ENCODE measurements at regions not wholly inside any gene's neighbourhood (a gene's known extent, or its start where the extent isn't known, plus 50 kb on each side); places are given as distances from the start of the nearest gene placed in this dataset.

GRCh38 chr12:88955531-88955930 lies 375.3 kb upstream of the KITLG start:
- no peak for DNase-seq (ENCODE audit: low spot score)
- Histone ChIP-seq H3K79me2 (no peaks in the 10 kb centered on the region), H3K9me3 (ENCODE audit: low read depth) (no peaks in the 10 kb centered on the region), H3K27me3 (no peaks in the 10 kb centered on the region), H3K4me2 (no peak overlapping the region), H3K27ac (no peak overlapping the region), H3K9me2 (replicated peaks; ENCODE audit: insufficient read depth) (no peaks in the 10 kb centered on the region), H2AFZ (no peak overlapping the region), H3K36me3 (replicated peaks; ENCODE audit: insufficient read depth, low read depth) (no peaks in the 10 kb centered on the region), H4K20me1 (ENCODE audit: insufficient read depth, poor library complexity, severe bottlenecking) (no peaks in the 10 kb centered on the region), H3K4me1 (ENCODE audit: insufficient read depth) (peaks cover 17% of the 10 kb centered on the region), H3K4me3 (no peak overlapping the region)
- WGBS (ENCODE audit: low lambda C conversion rate, missing lambda C conversion rate), result 66% methylated on average over 5 of the region's 5 CpGs
- TF ChIP-seq CTCF (IDR thresholded peaks at IDR 0.05; ENCODE audit: poor library complexity), result no peak
- no peak for TF ChIP-seq EZH2phosphoT487 (IDR thresholded peaks at IDR 0.05; ENCODE audit: low read depth, severe bottlenecking, unreplicated experiment)
- no peak for TF ChIP-seq EZH2 (IDR thresholded peaks at IDR 0.05; ENCODE audit: borderline replicate concordance)

- Histone ChIP-seq H3K27me3 (no peaks in the 10 kb centered on the region), H3K4me3 (no peak overlapping the region), H3K79me2 (no peaks in the 10 kb centered on the region), H3K36me3 (replicated peaks; ENCODE audit: insufficient read depth, low read depth) (no peaks in the 10 kb centered on the region), H3K9me2 (replicated peaks; ENCODE audit: insufficient read depth) (no peaks in the 10 kb centered on the region), H4K20me1 (ENCODE audit: insufficient read depth, poor library complexity, severe bottlenecking) (no peaks in the 10 kb centered on the region), H3K9me3 (ENCODE audit: low read depth) (no peaks in the 10 kb centered on the region), H3K27ac (no peak overlapping the region), H3K4me2 (no peak overlapping the region), H2AFZ (no peak overlapping the region), H3K4me1 (ENCODE audit: insufficient read depth) (peaks cover 13% of the 10 kb centered on the region)
- 91% methylated on average over 9 of the region's 9 CpGs for WGBS (ENCODE audit: low lambda C conversion rate, missing lambda C conversion rate)
- TF ChIP-seq EZH2phosphoT487 (IDR thresholded peaks at IDR 0.05; ENCODE audit: low read depth, severe bottlenecking, unreplicated experiment), result no peak
- no peak for TF ChIP-seq EZH2 (IDR thresholded peaks at IDR 0.05; ENCODE audit: borderline replicate concordance)
- no peak for TF ChIP-seq CTCF (IDR thresholded peaks at IDR 0.05; ENCODE audit: poor library complexity)
- no peak for DNase-seq (ENCODE audit: low spot score)
These were observed 372.8 kb upstream of the KITLG start for GRCh38 chr12:88953029-88953586.

- no peaks in the 10 kb centered on the region for H4K20me1 ChIP-seq (ENCODE audit: insufficient read depth, poor library complexity, severe bottlenecking)
- WGBS (ENCODE audit: low lambda C conversion rate, missing lambda C conversion rate), result 88% methylated on average over 1 of the region's 1 CpG
- TF ChIP-seq EZH2 (IDR thresholded peaks at IDR 0.05; ENCODE audit: borderline replicate concordance), result no peak
- no peak for TF ChIP-seq EZH2phosphoT487 (IDR thresholded peaks at IDR 0.05; ENCODE audit: low read depth, severe bottlenecking, unreplicated experiment)
- no peak for TF ChIP-seq CTCF (IDR thresholded peaks at IDR 0.05; ENCODE audit: poor library complexity)
- peak; percentile 38 for DNase-seq (ENCODE audit: low spot score)
- H3K4me2 ChIP-seq, result no peak overlapping the region
- H3K79me2 ChIP-seq, result no peaks in the 10 kb centered on the region
- H3K27ac ChIP-seq, result peak overlapping the region; percentile 46
- H2AFZ ChIP-seq, result no peak overlapping the region
- H3K27me3 ChIP-seq, result no peaks in the 10 kb centered on the region
- peaks cover 13% of the 10 kb centered on the region for H3K4me1 ChIP-seq (ENCODE audit: insufficient read depth)
- H3K4me3 ChIP-seq, result no peak overlapping the region
- no peaks in the 10 kb centered on the region for H3K9me2 ChIP-seq (replicated peaks; ENCODE audit: insufficient read depth)
- H3K36me3 ChIP-seq (replicated peaks; ENCODE audit: insufficient read depth, low read depth), result no peaks in the 10 kb centered on the region
- H3K9me3 ChIP-seq (ENCODE audit: low read depth), result no peaks in the 10 kb centered on the region
These were observed 372.3 kb upstream of the KITLG start for GRCh38 chr12:88952562-88952942.

Data from hepatocyte (in vitro differentiated cells).